Stimulated activated CD4-positive, alpha-beta T cell treated with anti-CD3 and anti-CD28 coated beads, Interleukin-2, amount 100 ng/mL, for 4 hours (primary cell): ENCODE measurements at regions not wholly inside any gene's neighbourhood (a gene's known extent, or its start where the extent isn't known, plus 50 kb on each side); places are given as distances from the start of the nearest gene placed in this dataset.
"Not testable (repeated sequence)": the region's sequence is repeated elsewhere in the genome, so short reads cannot be mapped to it uniquely, and the experiment has no call there.

Experiments used
- DNase-seq: peaks from one replicate; pipeline ENCODE4 v3.0.0-alpha.2; 2020; ENCODE audit warnings: low read depth

DNA sequence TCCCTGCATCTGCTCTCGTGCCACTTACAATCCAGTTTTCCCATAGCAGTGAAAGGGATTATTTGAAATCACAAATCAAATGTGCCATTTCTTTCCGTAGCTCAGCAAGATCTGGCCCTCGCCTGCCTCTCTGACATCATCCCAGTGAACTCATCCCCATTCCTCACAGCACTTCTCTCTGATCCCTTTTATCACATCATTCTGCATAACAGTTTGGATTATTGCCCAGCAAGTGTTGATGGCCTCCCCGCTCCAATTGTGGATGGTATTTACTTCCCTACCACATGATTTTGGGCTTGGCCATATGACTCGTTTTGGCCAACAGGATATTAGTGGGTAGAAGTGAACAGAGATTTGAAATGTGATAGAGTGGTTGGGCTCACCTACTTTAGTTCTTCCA lies 185.0 kb downstream of the NPIPA7 start:
- not testable (repeated sequence) for DNase-seq

DNA sequence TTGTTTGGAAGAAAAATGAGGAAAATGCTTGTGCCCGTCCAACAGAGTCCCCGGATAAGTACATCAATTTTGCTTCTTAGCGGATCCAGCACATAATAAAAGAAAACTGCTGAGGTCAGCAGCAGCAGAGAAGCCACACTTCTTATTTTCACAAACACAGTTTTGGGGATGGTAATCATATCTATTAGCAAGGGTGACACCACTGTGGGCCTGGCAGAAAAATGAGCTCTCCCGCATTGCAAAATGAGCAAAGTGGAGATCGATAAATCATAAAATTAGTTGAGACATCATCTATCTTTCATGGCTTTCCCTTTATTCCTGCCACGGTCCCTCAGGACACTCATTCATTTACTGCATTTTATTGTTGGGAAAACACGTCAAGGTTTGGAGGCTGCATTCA lies 186.4 kb downstream of the NPIPA7 start:
- DNase-seq = not testable (repeated sequence)

DNA sequence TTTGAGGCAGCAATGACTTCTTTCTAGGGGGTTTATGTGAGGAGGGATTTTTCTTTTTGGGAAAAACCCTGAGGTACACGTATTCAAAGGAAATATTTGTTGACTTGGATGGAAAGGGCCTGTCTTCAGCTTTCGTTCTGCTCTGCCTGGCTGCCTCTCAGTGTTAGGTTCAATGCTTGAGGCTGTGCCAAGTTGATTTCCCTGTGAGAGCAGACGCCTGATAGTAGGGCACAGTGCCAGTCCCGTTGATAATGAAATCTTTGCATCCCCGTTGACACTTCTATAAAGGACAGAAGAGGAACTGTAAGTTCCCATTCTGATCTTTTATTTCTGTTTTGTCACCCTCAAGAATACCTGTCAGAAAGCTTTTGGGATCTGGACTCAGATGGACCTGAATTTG lies 191.1 kb downstream of the NPIPA7 start:
- DNase-seq = not testable (repeated sequence)

GRCh38 chr16:16570874-16571273 lies 191.9 kb downstream of the NPIPA7 start:
- not testable (repeated sequence) for DNase-seq

DNA sequence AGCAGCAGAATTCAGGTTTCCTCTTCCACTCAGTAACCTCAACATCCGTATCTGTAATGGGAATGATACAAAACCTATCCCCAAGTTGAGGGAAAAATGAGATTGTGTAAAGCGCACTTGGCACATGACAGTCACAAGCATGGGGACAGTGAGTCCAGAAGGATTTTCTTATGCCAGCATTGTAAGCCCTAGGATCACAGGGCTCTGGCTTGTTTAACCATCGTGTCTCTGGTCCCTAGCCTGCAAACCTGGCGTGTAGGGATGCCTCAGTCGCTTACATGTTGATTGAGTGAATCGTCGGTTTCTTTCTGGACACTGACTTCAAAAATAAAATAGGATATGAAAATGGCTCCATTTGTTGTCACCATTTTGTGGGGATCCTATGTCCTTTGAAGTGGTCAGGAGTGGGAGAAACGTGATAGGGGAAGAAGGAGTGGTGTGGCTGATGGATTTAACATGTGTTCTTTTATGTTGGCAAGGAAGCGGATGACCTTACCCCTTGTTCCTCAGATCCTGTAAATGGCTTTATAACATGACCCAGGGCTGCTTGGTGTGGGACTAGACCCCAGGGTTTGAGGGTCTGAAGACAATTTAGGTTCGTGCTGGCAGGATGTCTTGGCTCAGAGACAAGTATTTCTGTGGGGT lies 193.3 kb downstream of the NPIPA7 start:
- DNase-seq = not testable (repeated sequence)

DNA sequence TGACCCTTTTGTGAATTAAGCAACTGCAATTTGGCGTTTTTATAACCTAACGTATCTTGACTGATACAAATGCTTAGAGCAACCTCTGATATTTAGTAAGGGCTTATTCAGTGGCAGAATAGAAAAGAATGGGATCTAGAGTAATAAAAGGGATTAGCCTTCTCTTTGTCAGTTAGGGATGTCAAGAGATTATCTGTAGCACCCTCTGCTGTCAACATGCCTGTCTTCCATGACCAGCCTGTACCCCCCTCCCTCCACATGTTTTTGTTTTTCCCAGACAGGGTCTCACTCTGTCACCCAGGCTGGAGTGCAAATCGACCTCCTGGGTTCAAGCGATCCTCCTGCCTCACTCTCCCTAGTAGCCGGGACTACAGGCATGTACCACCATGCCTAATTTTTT lies 198.1 kb downstream of the NPIPA7 start:
- not testable (repeated sequence) for DNase-seq

- DNase-seq = no peak
These were observed 199.8 kb downstream of the NPIPA7 start for GRCh38 chr16:16578701-16579100.

GRCh38 chr16:16582916-16583315 lies 204.0 kb downstream of the NPIPA7 start:
- DNase-seq = not testable (repeated sequence)

- not testable (repeated sequence) for DNase-seq
These were observed 207.2 kb downstream of the NPIPA7 start for GRCh38 chr16:16586073-16586651.

DNA sequence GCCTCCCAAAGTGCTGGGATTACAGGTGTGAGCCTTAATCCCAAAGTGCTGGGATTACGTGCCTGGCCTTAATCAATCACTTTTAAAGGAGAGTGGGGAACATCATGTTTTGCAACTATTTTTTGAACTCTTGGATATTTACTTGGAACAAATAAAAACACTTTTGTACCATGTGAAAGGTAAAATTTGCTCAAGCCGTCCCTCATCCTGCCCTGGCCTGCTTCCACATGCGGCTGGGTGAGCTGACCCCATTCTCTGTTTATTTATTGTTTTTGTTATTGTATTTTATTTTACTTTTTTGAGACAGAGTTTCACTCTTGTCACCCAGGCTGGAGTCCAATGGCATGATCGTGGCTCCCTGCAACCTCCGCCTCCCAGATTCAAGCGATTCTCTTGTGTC lies 208.0 kb downstream of the NPIPA7 start:
- not testable (repeated sequence) for DNase-seq

DNA sequence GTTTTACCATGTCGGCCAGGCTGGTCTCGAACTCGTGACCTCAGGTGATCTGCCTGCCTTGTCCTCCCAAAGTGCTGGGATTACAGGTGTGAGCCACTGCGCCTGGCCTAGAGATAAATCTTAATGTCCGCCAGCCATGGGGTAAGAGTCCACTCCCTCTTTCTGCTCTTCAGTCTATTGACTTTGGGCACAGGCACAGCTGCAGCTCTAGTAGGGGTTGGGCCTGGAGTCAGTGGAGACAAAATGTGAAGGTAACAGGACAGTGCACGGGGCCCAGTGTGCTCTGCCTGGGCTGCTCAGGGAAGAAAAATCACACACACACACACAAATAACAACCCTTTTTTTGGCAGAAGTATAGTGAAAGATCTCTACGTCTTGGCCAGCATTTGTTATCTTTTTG lies 209.5 kb downstream of the NPIPA7 start:
- DNase-seq = not testable (repeated sequence)

- not testable (repeated sequence) for DNase-seq
These were observed 211.8 kb downstream of the NPIPA7 start for GRCh38 chr16:16590654-16591318.

- peak; percentile 6 for DNase-seq
These were observed 214.4 kb downstream of the NPIPA7 start for GRCh38 chr16:16593156-16593863.

- DNase-seq = not testable (repeated sequence)
These were observed 216.2 kb downstream of the NPIPA7 start for GRCh38 chr16:16595029-16595718.

DNA sequence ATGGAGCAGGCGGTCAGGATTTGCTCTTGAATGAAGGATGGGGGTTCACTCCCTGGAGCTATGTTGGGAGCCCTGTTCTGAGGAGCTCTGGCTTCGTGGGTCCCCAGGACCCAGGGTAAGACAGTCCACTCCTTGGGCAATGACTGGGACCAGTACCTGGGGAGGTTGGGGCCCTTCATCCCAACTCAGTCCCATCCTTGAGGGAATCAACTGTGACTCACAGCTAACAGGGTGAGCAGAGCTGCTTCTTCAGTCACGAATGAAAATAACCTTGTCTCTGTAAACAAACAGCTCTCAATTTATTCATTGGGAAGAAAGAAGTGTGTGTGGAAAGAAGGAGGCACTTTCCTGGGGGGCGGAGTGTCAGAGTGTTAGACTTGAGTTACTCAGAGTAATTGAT lies 222.3 kb downstream of the NPIPA7 start:
- not testable (repeated sequence) for DNase-seq

- not testable (repeated sequence) for DNase-seq
These were observed 228.6 kb downstream of the NPIPA7 start for GRCh38 chr16:16607401-16608082.

GRCh38 chr16:16609627-16610026 lies 230.7 kb downstream of the NPIPA7 start:
- DNase-seq = not testable (repeated sequence)

DNA sequence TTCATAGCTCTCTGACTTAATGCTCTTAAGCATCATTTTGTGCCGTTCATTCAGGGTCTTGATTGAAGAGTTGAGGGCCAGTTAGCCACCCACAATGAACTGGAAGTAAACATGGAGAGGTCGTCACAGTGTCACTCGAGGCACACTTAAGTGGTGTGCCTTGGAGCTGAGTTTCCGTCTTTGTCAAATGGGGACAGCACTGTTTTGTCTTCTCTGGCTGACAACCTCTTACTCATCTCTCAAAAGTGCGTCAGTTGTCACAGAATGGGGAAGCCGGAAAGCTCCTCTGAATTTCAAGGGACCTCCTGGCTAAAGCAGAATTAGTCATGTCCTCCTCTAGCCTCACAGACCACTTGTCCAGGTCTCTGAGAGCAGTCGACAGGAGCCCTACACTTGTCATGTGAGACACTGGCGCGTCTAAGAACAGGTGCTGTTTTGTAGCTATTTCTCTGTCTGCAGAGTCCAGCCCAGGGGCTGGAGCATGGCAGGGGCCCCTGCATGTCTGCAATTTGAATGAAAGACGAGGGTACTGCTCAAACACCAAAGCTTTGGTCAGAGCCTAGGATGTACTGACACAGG lies 231.5 kb downstream of the NPIPA7 start:
- DNase-seq = not testable (repeated sequence)

GRCh38 chr16:16613212-16613611 lies 234.3 kb downstream of the NPIPA7 start:
- DNase-seq = not testable (repeated sequence)

GRCh38 chr16:16614484-16614883 lies 235.5 kb downstream of the NPIPA7 start:
- DNase-seq = not testable (repeated sequence)

DNA sequence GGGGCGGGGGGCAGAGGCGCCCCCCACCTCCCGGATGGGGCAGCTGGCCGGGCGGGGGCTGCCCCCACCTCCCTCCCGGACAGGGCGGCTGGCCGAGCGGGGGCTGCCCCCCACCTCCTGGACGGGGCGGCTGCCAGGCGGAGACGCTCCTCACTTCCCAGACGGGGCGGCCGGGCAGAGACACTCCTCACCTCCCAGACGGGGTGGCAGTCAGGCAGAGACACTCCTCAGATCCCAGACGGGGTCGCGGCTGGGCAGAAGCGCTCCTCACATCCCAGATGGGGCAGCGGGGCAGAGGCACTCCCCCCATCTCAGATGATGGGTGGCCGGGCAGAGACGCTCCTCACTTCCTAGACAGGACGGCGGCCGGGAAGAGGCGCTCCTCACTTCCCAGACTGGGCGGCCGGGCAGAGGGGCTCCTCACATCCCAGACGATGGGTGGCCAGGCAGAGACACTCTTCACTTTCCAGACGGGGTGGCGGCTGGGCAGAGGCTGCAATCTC lies 240.1 kb downstream of the NPIPA7 start:
- not testable (repeated sequence) for DNase-seq
